Femur (tissue), 1 donor: ENCODE measurements at regions not wholly inside any gene's neighbourhood (a gene's known extent, or its start where the extent isn't known, plus 50 kb on each side); places are given as distances from the start of the nearest gene placed in this dataset.

ENCODE experiments used
- DNase-seq: peaks from one replicate; pipeline ENCODE4 v3.0.0-alpha.2; 2017

GRCh38 chr19:30172613-30173242 is 199.5 kb upstream of the ZNF536 start:
- DNase-seq, result no peak

GRCh38 chr19:30173593-30174356 is 198.4 kb upstream of the ZNF536 start:
- no peak for DNase-seq

GRCh38 chr19:30174357-30174645 is 197.9 kb upstream of the ZNF536 start:
- DNase-seq, result no peak

DNA sequence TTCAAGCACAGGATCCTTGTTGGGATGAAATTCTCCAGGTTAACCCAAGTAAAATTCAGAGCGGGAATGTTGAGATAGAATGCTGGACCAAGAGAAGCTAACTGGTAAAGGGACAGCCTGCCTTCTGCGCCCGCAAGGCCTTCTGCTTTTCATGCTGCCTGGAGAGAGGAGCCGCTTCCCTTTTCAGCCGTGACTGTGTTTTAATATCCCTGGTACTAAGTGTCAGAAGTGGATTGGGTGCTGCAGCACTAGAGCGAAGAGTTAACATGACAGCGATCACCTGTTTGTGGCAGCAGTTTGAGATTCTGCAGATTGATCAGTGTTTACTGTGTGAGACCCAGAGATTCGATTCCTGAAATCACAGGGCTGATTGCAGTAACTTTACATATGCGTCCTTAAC is 197.4 kb upstream of the ZNF536 start:
- no peak for DNase-seq

DNA sequence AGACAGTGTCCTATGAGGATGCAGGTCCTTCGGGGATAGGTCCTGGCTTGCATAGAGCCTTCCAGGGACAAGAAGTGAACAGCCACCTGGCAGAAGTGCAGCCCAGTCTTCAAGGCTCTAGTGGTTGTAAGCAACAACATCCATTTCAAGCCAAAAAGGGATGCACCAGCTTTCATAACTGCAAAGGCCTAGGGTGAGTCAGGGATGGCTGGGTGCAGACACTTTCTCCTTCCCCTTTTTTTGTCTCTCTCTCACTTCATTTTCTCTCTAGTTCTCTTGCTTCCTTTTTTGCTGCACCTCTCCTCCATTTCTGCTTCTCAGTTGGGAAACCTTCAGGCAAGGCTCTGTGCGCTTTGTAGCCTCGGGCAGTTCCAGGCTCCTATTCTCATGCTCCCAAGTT is 196.2 kb upstream of the ZNF536 start:
- DNase-seq, result no peak

DNA sequence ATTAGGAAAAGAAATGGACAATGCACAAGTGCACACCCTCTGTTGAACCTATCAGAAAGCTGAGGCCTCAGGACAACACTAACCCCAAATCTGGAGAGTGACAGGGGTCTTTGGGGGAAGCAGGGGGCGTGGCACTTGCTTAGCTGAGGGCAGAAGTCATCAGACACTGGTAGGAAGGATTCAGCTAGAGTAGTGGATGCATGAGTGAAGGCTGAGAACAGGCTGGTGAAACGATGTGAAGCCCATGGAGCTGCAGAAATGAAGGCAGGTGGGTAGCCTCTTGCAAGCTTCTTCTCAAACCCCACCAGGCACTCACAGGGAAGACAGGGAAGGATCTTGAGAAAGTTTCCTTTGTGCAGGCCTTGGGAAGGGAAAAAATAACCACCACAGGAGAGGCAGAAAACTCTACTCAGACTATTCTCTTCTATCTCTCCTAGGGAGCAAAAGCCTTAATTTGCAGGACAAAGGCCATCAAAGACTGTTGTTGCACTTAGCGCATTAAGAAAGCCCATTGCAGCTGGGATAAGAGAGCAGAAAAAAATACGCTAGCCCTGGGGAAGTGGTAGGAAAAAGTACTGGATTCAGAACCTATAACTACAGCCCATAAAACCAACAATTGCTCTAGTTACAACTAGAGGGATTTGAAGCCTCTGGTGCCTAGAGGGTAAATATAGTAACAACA is 193.3 kb upstream of the ZNF536 start:
- no peak for DNase-seq

GRCh38 chr19:30180691-30181090 is 191.5 kb upstream of the ZNF536 start:
- DNase-seq, result no peak

DNA sequence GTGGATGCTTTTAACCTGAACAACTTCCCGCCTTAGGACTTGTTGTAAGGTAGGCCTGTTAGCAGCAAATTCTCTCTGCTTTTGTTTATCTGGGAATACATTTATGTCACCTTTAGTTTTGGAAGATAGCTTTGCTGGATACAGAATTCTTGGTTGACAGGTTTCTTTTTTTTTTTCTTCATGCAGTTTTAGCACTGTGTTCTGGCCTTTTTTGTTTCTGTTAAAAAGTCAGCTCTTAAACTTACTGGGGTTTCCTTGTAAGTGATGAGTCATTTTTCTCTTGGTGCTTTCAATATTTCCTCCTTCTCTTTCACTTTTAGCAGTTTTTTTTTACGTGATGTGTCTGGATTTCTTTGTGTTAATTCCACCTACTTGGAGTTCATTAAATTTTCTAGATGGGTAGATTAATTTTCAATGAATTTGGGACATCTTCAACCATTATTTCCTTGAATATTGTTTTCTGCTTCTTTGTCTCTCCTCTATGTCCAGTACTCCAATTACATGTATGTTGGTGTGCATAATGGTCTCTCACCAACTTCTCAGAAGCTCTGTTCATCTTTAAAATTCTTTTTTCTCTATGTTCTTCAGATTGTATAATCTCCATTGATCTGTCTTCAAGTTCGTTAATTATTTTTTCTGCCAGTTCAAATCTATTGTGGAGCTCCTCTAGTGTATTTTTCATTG is 188.2 kb upstream of the ZNF536 start:
- DNase-seq, result no peak

- no peak for DNase-seq
Observed at GRCh38 chr19:30202060-30202600, 170.1 kb upstream of the ZNF536 start.

DNA sequence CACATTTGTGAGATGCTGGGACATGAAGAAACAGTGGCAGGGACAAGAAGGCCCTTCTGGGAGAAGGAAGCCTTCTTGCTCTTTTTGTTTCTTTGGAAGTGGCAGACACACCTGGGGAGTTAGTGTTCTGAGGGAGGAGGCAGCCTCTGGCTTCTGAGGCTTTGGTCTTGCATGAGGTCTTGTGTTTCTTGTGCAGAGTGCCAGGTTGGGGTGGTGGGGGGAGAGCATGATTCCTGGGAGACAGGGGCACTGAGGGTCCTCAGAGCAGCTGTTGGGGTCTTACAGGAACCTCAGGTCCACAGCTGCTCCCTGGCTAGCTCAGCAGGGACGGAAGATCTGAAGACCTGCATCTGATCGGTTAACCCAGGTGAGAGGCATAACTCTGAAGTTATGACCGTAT is 167.5 kb upstream of the ZNF536 start:
- DNase-seq, result no peak

DNA sequence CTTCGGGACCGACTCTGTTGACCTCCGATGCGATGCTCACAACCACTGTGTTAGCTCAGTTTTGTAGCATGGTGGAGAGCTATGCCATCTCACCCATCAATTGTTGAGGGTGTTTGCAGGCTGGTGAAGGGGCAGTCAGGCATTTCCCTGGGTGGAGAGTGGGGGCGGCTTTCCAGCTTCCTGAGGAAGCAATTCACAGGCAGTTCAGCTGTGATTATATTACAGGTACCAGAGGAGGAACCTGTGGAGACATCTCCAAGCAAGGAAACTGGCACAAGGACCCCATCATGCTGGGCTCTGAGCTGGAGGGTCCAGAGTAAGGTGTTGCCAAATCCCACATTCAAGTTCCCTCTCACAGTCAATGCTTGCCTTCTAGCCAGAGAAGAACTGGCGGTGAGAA is 166.0 kb upstream of the ZNF536 start:
- DNase-seq, result no peak

- DNase-seq, result no peak
Observed at GRCh38 chr19:30207357-30207756, 164.8 kb upstream of the ZNF536 start.

DNA sequence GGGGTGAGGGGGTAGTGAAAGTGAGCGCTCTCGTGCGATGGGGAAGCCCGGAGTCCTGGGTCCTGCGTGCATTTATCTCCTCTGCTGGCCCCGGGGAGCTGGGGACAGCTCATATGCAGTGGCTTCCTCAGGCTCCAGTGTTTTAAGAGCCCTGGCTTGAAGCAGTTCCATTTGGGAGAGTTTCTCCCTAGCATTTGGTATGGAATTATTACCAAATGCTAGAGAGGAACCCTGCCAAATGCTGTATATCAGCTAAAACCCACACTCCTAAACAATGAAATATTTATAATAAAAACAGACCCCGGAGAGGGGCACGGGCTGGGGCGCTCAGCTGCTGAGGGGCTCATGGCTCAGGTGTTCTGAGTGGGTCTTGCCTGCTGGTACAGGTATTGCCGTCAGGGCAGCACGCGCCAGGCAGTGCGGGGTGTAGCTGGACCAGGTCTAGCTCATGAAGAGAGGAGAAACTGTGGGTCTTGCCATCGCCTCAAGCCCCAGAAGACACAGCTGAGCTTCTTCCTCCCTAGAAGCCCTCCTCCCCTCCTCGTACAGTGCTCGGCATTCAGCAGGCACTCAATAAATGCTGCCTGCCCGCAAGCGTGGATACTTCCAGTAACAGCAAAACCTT is 163.6 kb upstream of the ZNF536 start:
- no peak for DNase-seq

- no peak for DNase-seq
Observed at GRCh38 chr19:30209617-30210600, 162.3 kb upstream of the ZNF536 start.

DNA sequence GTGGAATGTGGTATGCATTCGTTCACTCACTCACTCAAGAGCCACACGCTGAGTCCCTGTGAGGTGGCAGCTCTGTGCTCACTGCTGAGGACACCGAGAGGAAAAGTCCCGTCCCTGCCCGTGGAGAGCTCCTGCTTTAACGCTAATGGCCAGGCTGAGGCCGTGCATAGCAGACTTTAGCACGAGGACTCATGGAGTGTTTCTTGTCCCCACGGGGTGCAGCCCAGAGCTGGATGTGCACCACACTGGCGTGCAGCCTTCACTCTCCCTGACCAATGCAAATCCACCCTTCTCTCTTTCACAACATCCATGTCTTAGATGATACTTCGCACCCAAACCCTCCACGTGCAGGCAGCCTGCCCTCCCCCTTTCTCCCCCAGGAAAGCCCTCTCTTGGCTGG is 159.6 kb upstream of the ZNF536 start:
- no peak for DNase-seq

DNA sequence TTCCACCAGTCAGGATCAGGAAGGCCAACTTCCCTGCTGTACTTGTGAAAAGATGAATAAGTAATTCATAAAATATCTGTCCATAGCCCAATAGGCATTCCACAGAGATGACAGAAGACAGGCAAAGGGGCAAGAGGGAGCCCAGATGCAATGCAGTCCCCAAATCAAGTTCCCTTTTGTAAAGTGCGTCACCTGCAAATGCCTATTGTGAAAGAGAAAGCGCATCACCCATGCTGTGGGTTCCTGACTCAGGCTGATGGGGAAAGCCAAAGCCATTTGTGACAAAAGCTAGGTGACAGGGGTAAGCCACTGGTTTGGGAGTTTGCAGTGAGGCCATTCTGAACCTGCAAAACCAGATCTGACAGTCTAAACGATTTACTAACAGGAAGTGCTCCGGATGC is 157.5 kb upstream of the ZNF536 start:
- DNase-seq, result no peak

DNA sequence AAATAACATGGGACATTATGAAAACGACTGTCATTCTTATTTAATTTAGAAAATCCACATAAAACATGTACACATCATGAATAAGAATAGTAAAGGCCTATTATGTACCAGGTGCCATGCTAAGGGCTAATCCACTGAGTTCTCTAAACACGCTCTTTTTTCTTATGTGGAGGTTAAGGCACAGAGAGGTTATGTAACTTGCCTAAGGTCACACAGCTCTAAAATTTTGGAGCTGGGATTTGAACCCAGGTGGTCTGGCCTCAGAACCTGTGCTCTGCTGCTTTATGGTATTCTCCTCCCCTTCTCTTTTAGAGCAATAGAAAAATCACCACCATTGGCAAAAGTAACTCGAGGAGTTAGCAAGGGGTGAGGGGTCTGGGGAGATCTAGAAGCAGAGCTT is 156.9 kb upstream of the ZNF536 start:
- DNase-seq, result no peak

DNA sequence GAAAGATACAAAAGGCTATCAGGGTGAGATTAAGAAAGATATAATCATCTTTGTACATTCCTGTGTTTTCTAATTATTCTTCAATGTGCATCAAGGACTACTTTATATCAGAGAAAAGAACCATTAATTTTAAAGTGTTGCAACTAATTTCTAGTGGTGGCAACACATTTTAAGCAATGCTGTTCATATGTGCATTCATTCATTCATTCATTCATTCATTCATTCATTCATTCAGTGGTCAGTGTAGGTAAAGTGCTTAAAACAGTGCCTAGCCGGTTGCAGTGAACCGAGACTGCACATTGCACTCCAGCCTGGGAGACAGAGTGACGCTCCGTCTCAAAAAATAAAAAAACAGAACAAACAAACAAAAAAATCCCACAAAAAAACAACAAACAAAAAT is 155.7 kb upstream of the ZNF536 start:
- no peak for DNase-seq

- no peak for DNase-seq
Observed at GRCh38 chr19:30217461-30217860, 154.7 kb upstream of the ZNF536 start.

- no peak for DNase-seq
Observed at GRCh38 chr19:30219702-30220101, 152.5 kb upstream of the ZNF536 start.

DNA sequence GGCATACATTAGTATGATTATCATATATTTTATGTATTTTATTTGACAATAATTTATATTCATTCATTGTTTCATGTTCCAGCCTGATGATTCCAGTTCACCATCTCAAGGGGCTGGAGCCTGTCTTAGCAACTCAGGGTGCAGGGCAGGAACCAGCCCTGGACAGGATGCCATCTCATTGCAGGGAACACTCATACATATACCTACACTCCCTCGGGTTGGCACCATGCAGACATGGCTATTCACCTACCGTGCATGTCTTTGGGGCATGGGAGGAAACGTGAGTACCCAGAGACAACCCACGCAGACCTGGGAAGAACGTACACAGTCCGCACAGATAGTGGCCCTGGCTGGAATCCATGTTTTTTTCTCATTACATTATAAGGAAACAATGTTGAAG is 151.0 kb upstream of the ZNF536 start:
- DNase-seq, result no peak

DNA sequence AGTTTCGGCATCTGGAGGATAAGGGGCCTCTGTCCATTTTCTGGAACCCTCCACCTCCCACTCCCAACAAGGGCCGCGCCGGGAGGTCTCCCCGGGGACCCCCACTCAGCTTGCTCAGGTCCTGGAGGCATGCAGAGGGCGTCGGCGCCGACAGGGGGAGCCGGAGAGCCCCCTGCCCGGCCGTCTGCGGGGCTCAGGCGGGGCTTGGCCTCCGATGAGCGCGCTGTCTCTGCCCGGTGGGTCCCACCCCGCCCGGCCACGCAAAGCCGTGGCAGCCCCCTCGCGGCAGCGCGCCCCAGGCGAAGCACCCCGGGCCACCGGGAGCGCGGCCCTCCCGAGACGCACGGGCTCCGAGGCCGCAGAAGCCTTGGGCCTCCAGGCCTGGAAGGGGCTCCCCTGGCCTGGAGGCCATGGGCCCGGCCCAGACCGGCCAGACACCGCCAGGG is 149.7 kb upstream of the ZNF536 start:
- DNase-seq, result no peak
